B cell (primary cell): ENCODE measurements at regions not wholly inside any gene's neighbourhood (a gene's known extent, or its start where the extent isn't known, plus 50 kb on each side); places are given as distances from the start of the nearest gene placed in this dataset.
"Not testable (repeated sequence)": the region's sequence is repeated elsewhere in the genome, so short reads cannot be mapped to it uniquely, and the experiment has no call there.

Source experiments
- ATAC-seq: fragments of 200-7000 bp; cut with Tn5 transposase; one replicate; pipeline ENCODE4 v1.10.0; 2021; ENCODE audit warnings: low read depth, mild to moderate bottlenecking, moderate number of reproducible peaks, moderate library complexity
- CTCF ChIA-PET: fragments of 350-600 bp; sonication (Branson Sonifier 250); formaldehyde crosslinking; loops from one replicate; lab custom pipeline; 2021; ENCODE audit warnings: antibody characterized with exemption, inconsistent platforms; lab: Charles Lee
- POLR2A ChIA-PET: fragments of 350-600 bp; sonication (Branson Sonifier 250); formaldehyde crosslinking; loops from one replicate; lab custom pipeline; 2021; ENCODE audit warnings: antibody characterized with exemption; lab: Charles Lee
- DNase-seq: peaks from one replicate; pipeline ENCODE4 v3.0.0; 2013
- H2AFZ ChIP-seq: 2 replicates; pipeline ENCODE4 v1.6.1; 2012; ENCODE audit warnings: mild to moderate bottlenecking, low read depth, low read length; ENCODE audit not compliant: insufficient read depth, poor library complexity, severe bottlenecking
- H3K27ac ChIP-seq, 2 donors: 1 replicate in 1 of 2; 2 replicates in 1 of 2; pipeline ENCODE4 v1.5.1; 2012 to 2013; ENCODE audit warnings: low read length in 2 of 2, mild to moderate bottlenecking in 2 of 2, moderate library complexity in 1 of 2
- H3K27me3 ChIP-seq, 4 experiments: fragments of 200-600 bp in 1 of 4; sonication (generic) in 1 of 4; replicated peaks in 1 of 4; 1 replicate in 2 of 4; 2 replicates in 2 of 4; pipeline versions ENCODE4 v1.6.1 to v1.7.0; 2013 to 2016; ENCODE audit warnings: low read length in 3 of 4, mild to moderate bottlenecking in 2 of 4, mixed read lengths in 1 of 4, moderate library complexity in 1 of 4; ENCODE audit not compliant: insufficient read depth in 4 of 4, control insufficient read depth in 3 of 4; ENCODE audit errors: control extremely low read depth in 1 of 4
- H3K36me3 ChIP-seq, 2 experiments: replicated peaks in 1 of 2; 1 replicate in 1 of 2; 2 replicates in 1 of 2; pipeline versions ENCODE4 v1.6.1 to v1.7.1; 2013; ENCODE audit warnings: low read length in 1 of 2; ENCODE audit not compliant: insufficient read depth in 2 of 2, control insufficient read depth in 1 of 2; ENCODE audit errors: control extremely low read depth in 1 of 2, extremely low read depth in 1 of 2
- H3K4me1 ChIP-seq, 2 donors: fragments of 200-600 bp in 1 of 2; sonication (generic) in 1 of 2; 1 replicate in 1 of 2; 2 replicates in 1 of 2; pipeline versions ENCODE4 v1.5.1 to v1.6.1; 2013 to 2017; ENCODE audit warnings: low read length in 2 of 2; ENCODE audit not compliant: control insufficient read depth in 2 of 2, insufficient read depth in 2 of 2
- H3K4me2 ChIP-seq: replicated peaks from 2 replicates; pipeline ENCODE3; 2012; ENCODE audit warnings: mild to moderate bottlenecking, low read depth, low read length; ENCODE audit not compliant: poor library complexity, severe bottlenecking
- H3K4me3 ChIP-seq, 5 experiments: fragments of 200-600 bp in 1 of 5; sonication (generic) in 1 of 5; 1 replicate in 3 of 5; 2 replicates in 2 of 5; pipeline versions ENCODE4 v1.5.1 to v1.7.0; 2011 to 2016; ENCODE audit warnings: low read length in 4 of 5, mild to moderate bottlenecking in 4 of 5, low read depth in 2 of 5, control low read depth in 1 of 5, moderate library complexity in 1 of 5; ENCODE audit not compliant: insufficient read depth in 1 of 5; ENCODE audit errors: control extremely low read depth in 1 of 5, extremely low read depth in 1 of 5
- H3K79me2 ChIP-seq: fragments of 200-600 bp; sonication (generic); one replicate; pipeline ENCODE4 v1.6.0; 2016; ENCODE audit warnings: low read length; ENCODE audit not compliant: control insufficient read depth, insufficient read depth
- H3K9ac ChIP-seq: fragments of 200-600 bp; sonication (generic); 2 replicates; pipeline ENCODE4 v1.6.1; 2017; ENCODE audit warnings: mild to moderate bottlenecking, low read length, moderate library complexity
- H3K9me3 ChIP-seq, 3 donors: one replicate each; pipeline versions ENCODE4 v1.6.1 to v1.7.1; 2013; ENCODE audit warnings: low read length in 2 of 3; ENCODE audit not compliant: control insufficient read depth in 2 of 3, insufficient read depth in 1 of 3; ENCODE audit errors: control extremely low read depth in 1 of 3
- H4K20me1 ChIP-seq: 2 replicates; pipeline ENCODE4 v1.6.0; 2012; ENCODE audit warnings: mild to moderate bottlenecking, low read length; ENCODE audit not compliant: insufficient read depth, control insufficient read depth, poor library complexity, severe bottlenecking
- H3K27ac Mint-ChIP-seq: one replicate; pipeline ENCODE4 v1.8.0; 2021; ENCODE audit warnings: mixed read lengths
- H3K27me3 Mint-ChIP-seq: one replicate; pipeline ENCODE4 v1.8.0; 2021; ENCODE audit warnings: mixed read lengths
- H3K4me1 Mint-ChIP-seq: one replicate; pipeline ENCODE4 v1.8.0; 2021; ENCODE audit warnings: mixed read lengths
- H3K4me3 Mint-ChIP-seq: one replicate; pipeline ENCODE4 v1.8.0; 2021; ENCODE audit warnings: mixed read lengths
- H3K9me3 Mint-ChIP-seq: one replicate; pipeline ENCODE4 v1.8.0; 2022; ENCODE audit warnings: mixed read lengths; ENCODE audit not compliant: insufficient read depth
- WGBS: methylation state at CpG from one replicate; pipeline ENCODE4 v1.1.5; 2013; ENCODE audit warnings: missing lambda C conversion rate; ENCODE audit not compliant: insufficient coverage; 5-methylcytosine and 5-hydroxymethylcytosine counted together
- intact Hi-C: fragments of 100-400 bp; cut with micrococcal nuclease; formaldehyde crosslinking; loops from one replicate; pipeline ENCODE4 v1.10.0; 2022

DNA sequence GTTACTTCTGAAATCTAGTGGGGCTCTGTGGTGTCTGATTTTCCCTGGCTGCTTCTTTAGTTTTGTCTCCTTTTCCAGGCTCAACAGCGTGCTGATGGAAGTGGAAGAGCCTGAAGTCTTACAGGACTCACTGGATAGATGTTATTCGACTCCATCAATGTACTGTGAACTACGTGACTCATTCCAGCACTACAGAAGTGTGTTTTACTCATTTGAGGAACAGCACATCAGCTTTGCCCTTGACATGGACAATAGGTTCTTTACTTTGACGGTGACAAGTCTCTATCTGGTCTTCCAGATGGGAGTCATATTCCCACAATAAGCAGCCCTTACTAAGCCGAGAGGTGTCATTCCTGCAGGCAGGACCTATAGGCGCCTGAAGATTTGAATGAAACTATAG lies 51.1 kb downstream of the NBPF8 start:
- H3K9me3 Mint-ChIP-seq, H2AFZ ChIP-seq, intact Hi-C loops, DNase-seq, H3K27me3 ChIP-seq, H3K27me3 Mint-ChIP-seq, H3K9ac ChIP-seq, H3K4me2 ChIP-seq, H3K9me3 ChIP-seq, H3K36me3 ChIP-seq, H4K20me1 ChIP-seq, H3K27ac ChIP-seq, H3K4me3 ChIP-seq, H3K4me1 Mint-ChIP-seq, H3K27ac Mint-ChIP-seq, CTCF ChIA-PET, H3K4me1 ChIP-seq, H3K4me3 Mint-ChIP-seq, POLR2A ChIA-PET, H3K79me2 ChIP-seq, ATAC-seq: not testable (repeated sequence)
- WGBS: 81% methylated on average over 2 of the region's 6 CpGs

DNA sequence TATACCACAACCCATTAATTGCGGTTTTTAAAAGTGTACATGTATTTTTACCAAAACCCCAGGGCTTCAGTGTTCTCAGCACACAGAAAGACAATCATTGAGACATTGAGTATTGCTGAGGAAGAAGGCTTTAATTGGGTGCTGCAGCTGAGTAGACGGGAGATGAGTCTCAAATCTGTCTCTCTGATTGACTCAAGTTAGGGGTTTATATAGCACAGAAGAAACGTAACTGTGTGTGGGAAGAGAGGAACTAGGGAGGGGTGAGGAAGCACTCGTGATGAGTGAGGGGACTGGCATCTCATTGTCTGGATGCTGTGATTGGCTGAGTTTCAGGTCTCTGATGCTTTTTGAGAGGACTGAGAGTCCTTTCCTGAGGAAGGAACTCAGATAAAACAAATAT lies 62.8 kb downstream of the NBPF8 start:
- H3K4me3 ChIP-seq, POLR2A ChIA-PET, H3K36me3 ChIP-seq, H3K9me3 ChIP-seq, H4K20me1 ChIP-seq, intact Hi-C loops, H3K79me2 ChIP-seq, H3K4me3 Mint-ChIP-seq, H3K27me3 ChIP-seq, H3K9ac ChIP-seq, H3K4me1 Mint-ChIP-seq, CTCF ChIA-PET, ATAC-seq, H3K4me1 ChIP-seq, H3K27ac Mint-ChIP-seq, H3K9me3 Mint-ChIP-seq, H3K27me3 Mint-ChIP-seq, DNase-seq, H2AFZ ChIP-seq, H3K27ac ChIP-seq, H3K4me2 ChIP-seq: not testable (repeated sequence)
- WGBS: 64% methylated on average over 1 of the region's 4 CpGs

DNA sequence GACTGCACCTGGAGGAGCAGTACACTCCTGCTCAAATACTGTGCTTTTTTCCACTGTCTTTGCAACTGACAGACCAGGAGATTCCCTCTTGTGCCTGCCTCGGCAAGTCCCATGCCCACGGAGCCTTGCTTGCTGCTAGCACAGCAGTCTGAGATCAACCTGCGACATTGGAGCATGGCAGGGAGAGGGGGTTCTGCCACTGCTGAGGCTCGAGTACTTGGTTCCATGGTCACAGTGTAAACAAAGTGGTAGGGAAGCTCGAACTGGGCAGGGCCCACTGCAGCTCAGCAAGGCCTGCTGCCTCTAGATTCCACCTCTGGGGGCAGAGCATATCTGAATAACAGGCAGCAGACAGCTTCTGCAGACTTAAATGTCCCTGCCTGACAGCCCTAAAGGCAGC lies 63.6 kb downstream of the NBPF8 start:
- H3K4me2 ChIP-seq, CTCF ChIA-PET, H4K20me1 ChIP-seq, ATAC-seq, H3K4me1 Mint-ChIP-seq, H3K9me3 Mint-ChIP-seq, H3K4me1 ChIP-seq, H3K9ac ChIP-seq, H3K4me3 ChIP-seq, H3K9me3 ChIP-seq, H3K27ac ChIP-seq, DNase-seq, H3K36me3 ChIP-seq, POLR2A ChIA-PET, H3K27ac Mint-ChIP-seq, H3K27me3 ChIP-seq, intact Hi-C loops, H3K4me3 Mint-ChIP-seq, H2AFZ ChIP-seq, H3K27me3 Mint-ChIP-seq, H3K79me2 ChIP-seq: not testable (repeated sequence)
- WGBS: 100% methylated on average over 1 of the region's 5 CpGs

DNA sequence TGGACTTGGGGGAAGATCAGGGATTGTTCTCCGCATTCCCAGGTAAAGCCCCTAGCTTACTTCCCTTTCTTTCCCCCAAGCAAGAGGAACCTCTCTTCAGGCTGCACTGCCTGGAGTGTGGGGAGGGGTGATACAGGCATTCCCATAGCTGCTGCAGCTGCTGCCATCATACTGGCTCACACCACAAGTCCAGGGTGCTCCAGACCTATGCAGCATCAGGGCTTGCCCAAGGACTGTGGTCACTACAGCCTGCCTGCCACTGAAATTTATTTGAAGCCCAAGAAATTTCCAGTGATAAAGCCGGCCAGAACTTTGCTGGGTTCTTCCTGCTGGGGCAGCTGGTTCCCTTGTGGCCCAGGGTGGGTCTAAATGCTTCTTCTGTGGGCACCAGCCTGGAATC lies 72.7 kb downstream of the NBPF8 start:
- DNase-seq, H3K4me1 Mint-ChIP-seq, POLR2A ChIA-PET, H3K4me3 ChIP-seq, H3K9me3 ChIP-seq, H3K4me1 ChIP-seq, H3K27me3 Mint-ChIP-seq, H3K27ac ChIP-seq, H4K20me1 ChIP-seq, ATAC-seq, H3K9ac ChIP-seq, H3K4me2 ChIP-seq, H3K36me3 ChIP-seq, intact Hi-C loops, CTCF ChIA-PET, H2AFZ ChIP-seq, H3K4me3 Mint-ChIP-seq, H3K79me2 ChIP-seq, H3K27ac Mint-ChIP-seq, H3K27me3 ChIP-seq, H3K9me3 Mint-ChIP-seq: not testable (repeated sequence)
- no CpG with 5 or more reads among the region's 2 CpGs for WGBS
